ENCODE measurements at regions not wholly inside any gene's neighbourhood (a gene's known extent, or its start where the extent isn't known, plus 50 kb on each side); places are given as distances from the start of the nearest gene placed in this dataset.

GRCh38 chr10:104589871-104590270, 51.2 kb upstream of the SORCS3 start:
- TF ChIP-seq CTCF (IDR thresholded peaks at IDR 0.05) (no peak), POLR2A (IDR thresholded peaks at IDR 0.05) (no peak)

All from testis (tissue), 2 donors.